ENCODE measurements at regions not wholly inside any gene's neighbourhood (a gene's known extent, or its start where the extent isn't known, plus 50 kb on each side); places are given as distances from the start of the nearest gene placed in this dataset.

- ATAC-seq (ENCODE audit: poor library complexity) (peak; percentile 30), DNase-seq (no peak)
- intact Hi-C loops (cut with DNase I) = no loop called here
Observed at GRCh38 chr5:54760182-54760935, 225.0 kb downstream of the ESM1 start.

- DNase-seq (no peak), ATAC-seq (ENCODE audit: poor library complexity) (no peak)
- intact Hi-C loops (cut with DNase I) = no loop called here
Observed at GRCh38 chr5:54758038-54758437, 227.4 kb downstream of the ESM1 start.

- ATAC-seq (ENCODE audit: poor library complexity) = no peak
- intact Hi-C loops (cut with DNase I) = no loop called here
- no peak for DNase-seq
Observed at GRCh38 chr5:54757541-54757940, 227.9 kb downstream of the ESM1 start.

- no peak for DNase-seq
- ATAC-seq (ENCODE audit: poor library complexity) = no peak
- intact Hi-C loops (cut with DNase I) = no loop called here
Observed at GRCh38 chr5:54756796-54757402, 228.5 kb downstream of the ESM1 start.

- DNase-seq = no peak
- ATAC-seq (ENCODE audit: poor library complexity) = no peak
- intact Hi-C loops (cut with DNase I) = no loop called here
Observed at GRCh38 chr5:54756301-54756700, 229.1 kb downstream of the ESM1 start.

- ATAC-seq (ENCODE audit: poor library complexity) = no peak
- intact Hi-C loops (cut with DNase I) = no loop called here
Observed at GRCh38 chr5:54754878-54755277, 230.5 kb downstream of the ESM1 start.

GRCh38 chr5:54754420-54754819 lies 231.0 kb downstream of the ESM1 start:
- DNase-seq = no peak
- intact Hi-C loops (cut with DNase I) = no loop called here
- ATAC-seq (ENCODE audit: poor library complexity) = no peak

More at GRCh38 chr5:54754878-54755277, 230.5 kb downstream of the ESM1 start:
- DNase-seq = no peak

GRCh38 chr5:54753753-54754152 lies 231.6 kb downstream of the ESM1 start:
- intact Hi-C loops (cut with DNase I) = no loop called here
- DNase-seq (no peak), ATAC-seq (ENCODE audit: poor library complexity) (no peak)

GRCh38 chr5:54753034-54753433 lies 232.4 kb downstream of the ESM1 start:
- ATAC-seq (ENCODE audit: poor library complexity) (peak; percentile 73), DNase-seq (no peak)
- intact Hi-C loops (cut with DNase I) = no loop called here

GRCh38 chr5:54748527-54748926 lies 231.0 kb downstream of the SNX18 start:
- intact Hi-C loops (cut with DNase I) = loop anchor here (10.0 kb wide), 1 partner anchor 234 kb away; the partner anchor contains the start of gene SNX18
- no peak for DNase-seq
- ATAC-seq (ENCODE audit: poor library complexity) = no peak

GRCh38 chr5:54746777-54747398 lies 229.3 kb downstream of the SNX18 start:
- intact Hi-C loops (cut with DNase I) = loop anchor here (10.0 kb wide), 1 partner anchor 232 kb away; the partner anchor contains the start of gene SNX18
- ATAC-seq (ENCODE audit: poor library complexity) = no peak

GRCh38 chr5:54746346-54746745 lies 228.8 kb downstream of the SNX18 start:
- intact Hi-C loops (cut with DNase I) = loop anchor here (10.0 kb wide), 1 partner anchor 232 kb away; the partner anchor contains the start of gene SNX18
- DNase-seq = no peak
- no peak for ATAC-seq (ENCODE audit: poor library complexity)

More at GRCh38 chr5:54746777-54747398, 229.3 kb downstream of the SNX18 start:
- no peak for DNase-seq

- intact Hi-C loops (cut with DNase I) = loop anchor here (10.0 kb wide), 1 partner anchor 231 kb away; the partner anchor contains the start of gene SNX18
- DNase-seq = no peak
- ATAC-seq (ENCODE audit: poor library complexity) = no peak
Observed at GRCh38 chr5:54745599-54745998, 228.0 kb downstream of the SNX18 start.

GRCh38 chr5:54743997-54744788 lies 226.6 kb downstream of the SNX18 start:
- intact Hi-C loops (cut with DNase I) = loop anchor here (10.0 kb wide), 1 partner anchor 229 kb away; the partner anchor contains the start of gene SNX18
- DNase-seq (no peak), ATAC-seq (ENCODE audit: poor library complexity) (peak; percentile 64)

GRCh38 chr5:54743581-54743980 lies 226.0 kb downstream of the SNX18 start:
- no peak for DNase-seq
- intact Hi-C loops (cut with DNase I) = loop anchor here (10.0 kb wide), 1 partner anchor 229 kb away; the partner anchor contains the start of gene SNX18
- no peak for ATAC-seq (ENCODE audit: poor library complexity)

GRCh38 chr5:54742417-54742891 lies 224.9 kb downstream of the SNX18 start:
- intact Hi-C loops (cut with DNase I) = loop anchor here (10.0 kb wide), 1 partner anchor 228 kb away; the partner anchor contains the start of gene SNX18
- DNase-seq (no peak), ATAC-seq (ENCODE audit: poor library complexity) (peak; percentile 35)

GRCh38 chr5:54741711-54742110 lies 224.2 kb downstream of the SNX18 start:
- intact Hi-C loops (cut with DNase I) = loop anchor here (10.0 kb wide), 1 partner anchor 227 kb away; the partner anchor contains the start of gene SNX18
- DNase-seq = no peak
- no peak for ATAC-seq (ENCODE audit: poor library complexity)

GRCh38 chr5:54740141-54740540 lies 222.6 kb downstream of the SNX18 start:
- no peak for ATAC-seq (ENCODE audit: poor library complexity)
- no peak for DNase-seq
- intact Hi-C loops (cut with DNase I) = loop anchor here (10.0 kb wide), 1 partner anchor 225 kb away; the partner anchor contains the start of gene SNX18

Data from Right ventricle myocardium superior (tissue), 1 donor.